HUES48 (cell line): ENCODE measurements at regions not wholly inside any gene's neighbourhood (a gene's known extent, or its start where the extent isn't known, plus 50 kb on each side); places are given as distances from the start of the nearest gene placed in this dataset.
"Not testable (repeated sequence)": the region's sequence is repeated elsewhere in the genome, so short reads cannot be mapped to it uniquely, and the experiment has no call there.

Experiments used
- H3K27ac ChIP-seq: one replicate; pipeline ENCODE4 v1.7.0; 2013; ENCODE audit warnings: low read depth, low read length, inconsistent platforms
- H3K27me3 ChIP-seq: 2 replicates; pipeline ENCODE4 v1.6.1; 2013; ENCODE audit warnings: mild to moderate bottlenecking, low read length; ENCODE audit not compliant: control insufficient read depth, insufficient read depth
- H3K36me3 ChIP-seq: 2 replicates; pipeline ENCODE4 v1.6.1; 2013; ENCODE audit warnings: low read length; ENCODE audit not compliant: control insufficient read depth, insufficient read depth
- H3K4me1 ChIP-seq: 2 replicates; pipeline ENCODE4 v1.6.1; 2013; ENCODE audit warnings: mild to moderate bottlenecking, low read length; ENCODE audit not compliant: control insufficient read depth, insufficient read depth
- H3K4me3 ChIP-seq: 2 replicates; pipeline ENCODE4 v1.5.1; 2013; ENCODE audit warnings: mild to moderate bottlenecking, low read depth, low read length
- H3K9ac ChIP-seq: 2 replicates; pipeline ENCODE4 v1.6.1; 2013; ENCODE audit warnings: mild to moderate bottlenecking, low read depth, low read length, moderate library complexity
- H3K9me3 ChIP-seq: 2 replicates; pipeline ENCODE4 v1.6.1; 2013; ENCODE audit warnings: low read length; ENCODE audit not compliant: control insufficient read depth, insufficient read depth

GRCh38 chr1:109857702-109858101 lies 52.9 kb upstream of the CSF1 start:
- H3K27ac ChIP-seq, H3K4me3 ChIP-seq, H3K36me3 ChIP-seq, H3K27me3 ChIP-seq, H3K9ac ChIP-seq, H3K9me3 ChIP-seq, H3K4me1 ChIP-seq: not testable (repeated sequence)

GRCh38 chr1:109855986-109856385 lies 54.7 kb upstream of the CSF1 start:
- not testable (repeated sequence) for H3K27me3 ChIP-seq, H3K9ac ChIP-seq, H3K4me1 ChIP-seq, H3K4me3 ChIP-seq, H3K36me3 ChIP-seq, H3K9me3 ChIP-seq, H3K27ac ChIP-seq

DNA sequence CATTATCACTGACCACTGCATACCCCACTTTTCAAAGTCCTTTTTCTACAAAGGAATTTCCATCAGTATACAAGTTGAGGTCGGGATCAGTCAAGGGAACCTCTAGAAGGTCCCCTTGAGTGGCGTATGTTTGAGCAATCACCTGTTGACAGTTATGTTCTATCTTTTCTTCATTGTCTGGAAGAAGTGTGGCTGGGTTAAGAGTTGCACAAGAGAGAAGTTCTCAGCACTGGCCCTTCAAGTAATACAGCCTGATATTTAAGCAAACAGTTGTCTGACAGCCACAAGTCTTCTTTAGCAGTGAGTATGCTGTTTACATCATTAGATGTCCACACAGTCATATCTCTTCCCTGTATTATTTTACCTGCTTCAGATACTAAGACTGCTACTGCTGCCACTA lies 56.7 kb upstream of the CSF1 start:
- H3K4me1 ChIP-seq, H3K27me3 ChIP-seq, H3K36me3 ChIP-seq, H3K9me3 ChIP-seq, H3K27ac ChIP-seq, H3K9ac ChIP-seq, H3K4me3 ChIP-seq: not testable (repeated sequence)

- H3K9ac ChIP-seq, H3K9me3 ChIP-seq, H3K4me1 ChIP-seq, H3K27ac ChIP-seq, H3K4me3 ChIP-seq, H3K36me3 ChIP-seq, H3K27me3 ChIP-seq: not testable (repeated sequence)
These were observed 58.2 kb upstream of the CSF1 start for GRCh38 chr1:109852221-109853015.

DNA sequence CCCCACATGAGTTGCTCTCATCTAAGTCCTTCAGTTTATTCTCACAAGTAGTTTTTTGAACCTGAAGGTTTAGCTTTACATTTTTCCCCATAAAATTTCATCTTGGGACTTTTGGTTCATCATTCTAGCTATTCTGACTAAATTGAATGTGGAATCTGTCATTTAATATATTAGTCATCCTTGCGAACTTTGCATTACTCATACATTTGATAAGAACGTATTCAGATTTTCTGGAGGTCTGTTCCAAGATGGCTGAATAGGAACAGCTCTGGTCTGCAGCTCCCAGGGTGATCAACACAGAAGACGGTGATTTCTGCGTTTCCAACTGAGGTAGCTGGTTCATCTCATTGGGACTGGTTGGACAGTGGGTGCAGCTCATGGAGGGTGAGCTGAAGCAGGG lies 59.8 kb upstream of the CSF1 start:
- H3K36me3 ChIP-seq, result no peaks in the 10 kb centered on the region
- H3K27me3 ChIP-seq, result no peaks in the 10 kb centered on the region
- no peaks in the 10 kb centered on the region for H3K9me3 ChIP-seq
- H3K4me3 ChIP-seq, result no peak overlapping the region
- H3K4me1 ChIP-seq, result no peaks in the 10 kb centered on the region
- H3K27ac ChIP-seq, result no peak overlapping the region
- no peak overlapping the region for H3K9ac ChIP-seq

DNA sequence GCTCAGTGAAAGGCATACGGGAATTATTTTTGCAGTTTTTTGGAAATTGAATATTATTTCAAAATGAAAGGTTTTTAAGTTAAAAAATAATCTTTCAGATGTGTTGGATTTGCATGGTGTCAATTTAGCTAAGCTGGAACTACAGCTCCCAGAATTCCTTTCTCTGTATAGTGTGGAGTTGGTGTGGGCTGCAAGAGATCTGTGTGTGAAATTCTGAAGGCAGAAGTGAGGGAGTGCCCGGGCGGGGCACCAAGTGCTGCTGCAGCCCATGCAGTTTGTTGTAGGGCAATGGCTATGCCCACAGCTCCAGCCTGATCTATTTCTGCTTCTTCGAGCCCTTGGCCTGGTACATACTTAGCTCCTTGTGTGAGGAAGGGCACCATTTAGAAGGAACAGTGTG lies 60.5 kb upstream of the CSF1 start:
- no peaks in the 10 kb centered on the region for H3K36me3 ChIP-seq
- no peak overlapping the region for H3K27ac ChIP-seq
- no peaks in the 10 kb centered on the region for H3K27me3 ChIP-seq
- no peaks in the 10 kb centered on the region for H3K9me3 ChIP-seq
- H3K9ac ChIP-seq, result no peak overlapping the region
- no peaks in the 10 kb centered on the region for H3K4me1 ChIP-seq
- H3K4me3 ChIP-seq, result no peak overlapping the region

GRCh38 chr1:109849655-109850054 lies 61.0 kb upstream of the CSF1 start:
- no peak overlapping the region for H3K27ac ChIP-seq
- H3K9me3 ChIP-seq, result no peaks in the 10 kb centered on the region

GRCh38 chr1:109847251-109847650 lies 63.4 kb upstream of the CSF1 start:
- Histone ChIP-seq H3K27ac (no peak overlapping the region), H3K27me3 (no peaks in the 10 kb centered on the region)

More at GRCh38 chr1:109849655-109850054, 61.0 kb upstream of the CSF1 start:
- Histone ChIP-seq H3K9ac (no peak overlapping the region), H3K36me3 (no peaks in the 10 kb centered on the region), H3K27me3 (no peaks in the 10 kb centered on the region), H3K4me1 (no peaks in the 10 kb centered on the region), H3K4me3 (no peak overlapping the region)

DNA sequence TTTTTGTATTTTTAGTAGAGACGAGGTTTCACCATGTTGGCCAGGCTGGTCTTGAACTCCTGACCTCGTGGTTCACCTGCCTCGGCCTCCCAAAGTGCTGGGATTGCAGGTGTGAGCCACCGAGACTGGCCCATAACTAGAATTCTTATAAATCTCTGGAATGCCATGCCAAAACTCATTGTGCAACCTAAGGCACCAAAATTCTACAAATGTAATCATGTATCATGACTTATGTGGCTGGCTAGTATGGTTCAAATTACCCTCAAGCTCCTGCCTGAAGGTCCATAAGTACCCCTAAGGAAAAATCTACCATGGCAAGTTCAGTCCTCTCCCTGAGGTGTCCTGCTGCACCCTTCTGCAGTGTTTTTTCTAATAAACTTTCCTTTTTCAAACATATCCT lies 63.8 kb upstream of the CSF1 start:
- H3K27me3 ChIP-seq, result no peaks in the 10 kb centered on the region

More at GRCh38 chr1:109847251-109847650, 63.4 kb upstream of the CSF1 start:
- Histone ChIP-seq H3K4me3 (no peak overlapping the region), H3K36me3 (no peaks in the 10 kb centered on the region), H3K4me1 (no peaks in the 10 kb centered on the region), H3K9me3 (no peaks in the 10 kb centered on the region), H3K9ac (no peak overlapping the region)

GRCh38 chr1:109846162-109846561 lies 64.5 kb upstream of the CSF1 start:
- H3K27ac ChIP-seq, result no peak overlapping the region
- no peaks in the 10 kb centered on the region for H3K36me3 ChIP-seq
- no peaks in the 10 kb centered on the region for H3K4me1 ChIP-seq

More for the DNA sequence above, 63.8 kb upstream of the CSF1 start:
- H3K9ac ChIP-seq, result no peak overlapping the region
- H3K9me3 ChIP-seq, result no peaks in the 10 kb centered on the region
- no peak overlapping the region for H3K27ac ChIP-seq
- no peak overlapping the region for H3K4me3 ChIP-seq
- H3K4me1 ChIP-seq, result no peaks in the 10 kb centered on the region
- H3K36me3 ChIP-seq, result no peaks in the 10 kb centered on the region

GRCh38 chr1:109845658-109846057 lies 65.0 kb upstream of the CSF1 start:
- no peak overlapping the region for H3K9ac ChIP-seq
- H3K27ac ChIP-seq, result no peak overlapping the region
- no peaks in the 10 kb centered on the region for H3K36me3 ChIP-seq
- H3K4me3 ChIP-seq, result no peak overlapping the region
- no peaks in the 10 kb centered on the region for H3K9me3 ChIP-seq
- H3K27me3 ChIP-seq, result no peaks in the 10 kb centered on the region
- no peaks in the 10 kb centered on the region for H3K4me1 ChIP-seq

More at GRCh38 chr1:109846162-109846561, 64.5 kb upstream of the CSF1 start:
- Histone ChIP-seq H3K27me3 (no peaks in the 10 kb centered on the region), H3K9ac (no peak overlapping the region), H3K4me3 (no peak overlapping the region), H3K9me3 (no peaks in the 10 kb centered on the region)
